ENCODE measurements at regions not wholly inside any gene's neighbourhood (a gene's known extent, or its start where the extent isn't known, plus 50 kb on each side); places are given as distances from the start of the nearest gene placed in this dataset.

DNA sequence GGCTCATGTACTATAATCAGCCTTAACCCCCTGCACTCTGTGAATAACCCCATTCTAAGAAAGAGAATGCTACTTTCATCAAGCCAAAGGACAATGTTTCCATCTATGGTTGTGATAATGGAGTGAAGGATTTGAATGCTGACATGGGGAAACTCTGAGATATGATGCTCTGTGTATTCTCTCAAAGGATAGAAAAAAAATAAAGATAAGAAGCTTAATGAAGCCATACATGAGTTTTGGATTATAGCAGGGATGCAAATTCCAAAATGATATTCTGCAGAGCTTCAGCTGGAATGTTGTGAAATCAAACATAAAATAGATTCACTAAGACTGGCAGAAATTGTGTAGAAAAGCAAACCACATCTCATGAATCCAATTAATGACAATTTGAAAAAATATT, 1074.1 kb downstream of the XPNPEP1 start:
- TF ChIP-seq CTCF (conservative IDR thresholded peaks at IDR 0.05) (no peak), EZH2 (IDR thresholded peaks at IDR 0.05; ENCODE audit: low read depth) (no peak)

Measured in PC-9 (cell line).